OCI-LY3 (cell line): ENCODE measurements at regions not wholly inside any gene's neighbourhood (a gene's known extent, or its start where the extent isn't known, plus 50 kb on each side); places are given as distances from the start of the nearest gene placed in this dataset.

Source experiments
- EZH2phosphoT487 ChIP-seq: fragments of 200-600 bp; shearing (Covaris generic); IDR thresholded peaks from 2 replicates; pipeline ENCODE4 v1.6.1; 2018; ENCODE audit warnings: antibody characterized with exemption, mixed run types, low read depth
- TF ChIP-seq, protein P1 (sequence below): fragments of 200-600, 300-600 bp; sonication (generic); IDR thresholded peaks from 2 replicates; pipeline ENCODE4 v1.5.1; 2014; ENCODE audit warnings: antibody characterized with exemption, low read length, low read depth

- TF ChIP-seq, protein P1, sequence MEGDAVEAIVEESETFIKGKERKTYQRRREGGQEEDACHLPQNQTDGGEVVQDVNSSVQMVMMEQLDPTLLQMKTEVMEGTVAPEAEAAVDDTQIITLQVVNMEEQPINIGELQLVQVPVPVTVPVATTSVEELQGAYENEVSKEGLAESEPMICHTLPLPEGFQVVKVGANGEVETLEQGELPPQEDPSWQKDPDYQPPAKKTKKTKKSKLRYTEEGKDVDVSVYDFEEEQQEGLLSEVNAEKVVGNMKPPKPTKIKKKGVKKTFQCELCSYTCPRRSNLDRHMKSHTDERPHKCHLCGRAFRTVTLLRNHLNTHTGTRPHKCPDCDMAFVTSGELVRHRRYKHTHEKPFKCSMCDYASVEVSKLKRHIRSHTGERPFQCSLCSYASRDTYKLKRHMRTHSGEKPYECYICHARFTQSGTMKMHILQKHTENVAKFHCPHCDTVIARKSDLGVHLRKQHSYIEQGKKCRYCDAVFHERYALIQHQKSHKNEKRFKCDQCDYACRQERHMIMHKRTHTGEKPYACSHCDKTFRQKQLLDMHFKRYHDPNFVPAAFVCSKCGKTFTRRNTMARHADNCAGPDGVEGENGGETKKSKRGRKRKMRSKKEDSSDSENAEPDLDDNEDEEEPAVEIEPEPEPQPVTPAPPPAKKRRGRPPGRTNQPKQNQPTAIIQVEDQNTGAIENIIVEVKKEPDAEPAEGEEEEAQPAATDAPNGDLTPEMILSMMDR: no peak
- TF ChIP-seq EZH2phosphoT487: no peak
Observed at GRCh38 chr1:29889776-29890175, 653.5 kb downstream of the PTPRU start.
